Trophoblast cell (in vitro differentiated cells and primary cell): ENCODE measurements at regions not wholly inside any gene's neighbourhood (a gene's known extent, or its start where the extent isn't known, plus 50 kb on each side); places are given as distances from the start of the nearest gene placed in this dataset.

Experiments used
- DNase-seq, 2 donors: peaks; one replicate each; pipeline ENCODE4 v3.0.0-alpha.2; 2016
- H2AFZ ChIP-seq: 2 replicates; pipeline ENCODE4 v1.6.1; 2013; ENCODE audit warnings: low read length, moderate library complexity, mild to moderate bottlenecking; ENCODE audit not compliant: insufficient read depth, poor library complexity
- H2AK5ac ChIP-seq: 2 replicates; pipeline ENCODE4 v1.6.1; 2013; ENCODE audit warnings: mild to moderate bottlenecking, low read length
- H2BK120ac ChIP-seq: 2 replicates; pipeline ENCODE4 v1.6.1; 2013; ENCODE audit warnings: low read length, mild to moderate bottlenecking, moderate library complexity; ENCODE audit not compliant: insufficient read depth, poor library complexity
- H2BK12ac ChIP-seq: 2 replicates; pipeline ENCODE4 v1.6.1; 2013; ENCODE audit warnings: mild to moderate bottlenecking, low read length, moderate library complexity
- H2BK5ac ChIP-seq: 2 replicates; pipeline ENCODE4 v1.6.1; 2013; ENCODE audit warnings: low read length, low read depth, moderate library complexity, mild to moderate bottlenecking; ENCODE audit not compliant: poor library complexity
- H3K14ac ChIP-seq: 2 replicates; pipeline ENCODE4 v1.6.1; 2013; ENCODE audit warnings: mild to moderate bottlenecking, low read length
- H3K18ac ChIP-seq: 2 replicates; pipeline ENCODE4 v1.6.1; 2013; ENCODE audit warnings: mild to moderate bottlenecking, low read length
- H3K23ac ChIP-seq: 2 replicates; pipeline ENCODE4 v1.6.1; 2013; ENCODE audit warnings: low read length
- H3K27ac ChIP-seq: 2 replicates; pipeline ENCODE4 v1.5.1; 2013; ENCODE audit warnings: low read depth, mild to moderate bottlenecking, inconsistent platforms, low read length, moderate library complexity
- H3K27me3 ChIP-seq: 2 replicates; pipeline ENCODE4 v1.6.1; 2013; ENCODE audit warnings: inconsistent platforms, mild to moderate bottlenecking, low read length, moderate library complexity; ENCODE audit not compliant: insufficient read depth
- H3K36me3 ChIP-seq, 2 experiments: 1 replicate in 1 of 2; 2 replicates in 1 of 2; pipeline ENCODE4 v1.6.1; 2013; ENCODE audit warnings: low read length in 2 of 2, mild to moderate bottlenecking in 2 of 2, moderate library complexity in 1 of 2; ENCODE audit not compliant: insufficient read depth in 2 of 2, control insufficient read depth in 1 of 2
- H3K4ac ChIP-seq: 2 replicates; pipeline ENCODE4 v1.6.1; 2013; ENCODE audit warnings: low read depth, mild to moderate bottlenecking, low read length, moderate library complexity
- H3K4me1 ChIP-seq, 2 experiments: 1 replicate in 1 of 2; 2 replicates in 1 of 2; pipeline ENCODE4 v1.6.1; 2013; ENCODE audit warnings: low read length in 2 of 2, mild to moderate bottlenecking in 2 of 2, moderate library complexity in 1 of 2; ENCODE audit not compliant: insufficient read depth in 2 of 2, control insufficient read depth in 1 of 2
- H3K4me2 ChIP-seq: 2 replicates; pipeline ENCODE4 v1.6.1; 2013; ENCODE audit warnings: inconsistent platforms, mild to moderate bottlenecking, low read length, moderate library complexity
- H3K4me3 ChIP-seq: 2 replicates; pipeline ENCODE4 v1.5.1; 2013; ENCODE audit warnings: mild to moderate bottlenecking, low read depth, low read length, inconsistent platforms
- H3K79me1 ChIP-seq: one replicate; pipeline ENCODE4 v1.6.1; 2013; ENCODE audit warnings: low read length
- H3K79me2 ChIP-seq: 2 replicates; pipeline ENCODE4 v1.6.1; 2013; ENCODE audit warnings: low read length, mild to moderate bottlenecking; ENCODE audit not compliant: control insufficient read depth, insufficient read depth, poor library complexity
- H3K9ac ChIP-seq: 2 replicates; pipeline ENCODE4 v1.6.1; 2013; ENCODE audit warnings: mild to moderate bottlenecking, low read length
- H3K9me3 ChIP-seq: 2 replicates; pipeline ENCODE4 v1.6.1; 2013; ENCODE audit warnings: low read depth, mild to moderate bottlenecking, control low read depth, inconsistent platforms, low read length; ENCODE audit not compliant: insufficient read depth
- H4K12ac ChIP-seq: 2 replicates; pipeline ENCODE4 v1.6.1; 2013; ENCODE audit warnings: low read depth, mild to moderate bottlenecking, low read length, moderate library complexity
- H4K8ac ChIP-seq: 2 replicates; pipeline ENCODE4 v1.6.1; 2013; ENCODE audit warnings: low read depth, mild to moderate bottlenecking, low read length, moderate library complexity
- H4K91ac ChIP-seq: one replicate; pipeline ENCODE4 v1.6.1; 2013; ENCODE audit warnings: low read depth, mild to moderate bottlenecking, low read length, moderate library complexity
- WGBS: extraction: QIAGEN DNeasy Blood & Tissue Kit; methylation state at CpG from one replicate; pipeline ENCODE4 v1.1.7; 2013; ENCODE audit warnings: missing lambda C conversion rate; ENCODE audit not compliant: insufficient read length, insufficient coverage; ENCODE audit errors: extremely low coverage; 5-methylcytosine and 5-hydroxymethylcytosine counted together

DNA sequence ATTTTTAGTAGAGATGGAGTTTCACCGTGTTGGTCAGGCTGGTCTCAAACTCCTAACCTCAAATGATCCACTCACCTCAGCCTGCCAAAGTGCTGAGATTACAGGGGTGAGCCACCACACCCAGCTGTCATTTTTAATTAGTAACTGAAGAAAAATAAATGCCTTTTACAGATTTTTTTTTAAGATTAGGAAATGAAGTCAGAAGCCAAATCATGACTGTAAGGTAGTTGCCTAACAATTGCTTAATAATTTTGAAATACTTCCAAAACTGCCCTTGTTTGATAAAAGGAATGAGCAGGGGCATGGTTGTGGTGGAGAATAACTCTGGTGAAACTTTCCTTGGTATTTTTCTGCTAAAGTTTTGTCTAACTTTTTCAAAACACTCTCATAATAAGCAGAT lies 98.9 kb upstream of the SLC5A12 start:
- no peak overlapping the region for H3K14ac ChIP-seq
- H3K4me3 ChIP-seq = no peak overlapping the region
- H2AK5ac ChIP-seq = no peak overlapping the region
- peaks cover 7% of the 10 kb centered on the region for H3K9me3 ChIP-seq
- no peak overlapping the region for H3K18ac ChIP-seq
- no peak overlapping the region for H3K27ac ChIP-seq
- no peak overlapping the region for H4K8ac ChIP-seq
- H3K27me3 ChIP-seq = no peaks in the 10 kb centered on the region
- no peak overlapping the region for H2BK120ac ChIP-seq
- H3K4me1 ChIP-seq = no peaks in the 10 kb centered on the region
- H3K36me3 ChIP-seq = no peaks in the 10 kb centered on the region
- H3K79me2 ChIP-seq = no peaks in the 10 kb centered on the region
- peak; percentile 12 to 82 for DNase-seq
- H2BK5ac ChIP-seq = no peak overlapping the region
- no peak overlapping the region for H3K23ac ChIP-seq
- no peak overlapping the region for H3K4ac ChIP-seq
- no peak overlapping the region for H2AFZ ChIP-seq
- H3K79me1 ChIP-seq = no peaks in the 10 kb centered on the region
- H3K9ac ChIP-seq = no peak overlapping the region
- no peak overlapping the region for H2BK12ac ChIP-seq
- no peak overlapping the region for H4K12ac ChIP-seq
- no CpG with 5 or more reads among the region's 1 CpG for whole genome bisulfite sequencing
- no peak overlapping the region for H3K4me2 ChIP-seq
- no peak overlapping the region for H4K91ac ChIP-seq

DNA sequence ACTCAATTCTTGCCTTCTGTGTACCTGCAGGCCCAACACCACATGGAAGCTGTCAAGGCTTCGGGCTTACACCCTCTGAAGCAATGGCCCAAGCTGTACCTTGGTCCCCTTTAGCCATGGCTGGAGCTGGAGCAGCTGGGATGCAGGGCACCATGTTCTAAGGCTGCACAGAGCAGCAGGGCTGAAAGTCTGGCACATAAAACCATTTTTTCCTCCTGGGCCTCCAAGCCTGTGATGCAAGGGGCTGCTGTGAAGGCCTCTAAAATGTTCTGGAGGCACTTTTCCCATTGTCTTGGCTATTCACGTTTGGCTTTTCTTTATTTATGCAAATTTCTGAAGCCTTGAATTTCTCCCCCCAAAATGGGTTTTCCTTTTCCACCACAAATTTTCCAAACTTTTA lies 102.1 kb upstream of the SLC5A12 start:
- Histone ChIP-seq H3K9ac (no peak overlapping the region), H3K4me3 (no peak overlapping the region), H2BK12ac (no peak overlapping the region), H3K79me1 (peaks cover 3% of the 10 kb centered on the region), H2AK5ac (no peak overlapping the region), H4K91ac (no peak overlapping the region), H2BK120ac (no peak overlapping the region), H3K4me1 (no peaks in the 10 kb centered on the region), H2AFZ (no peak overlapping the region), H3K4me2 (no peak overlapping the region), H3K4ac (no peak overlapping the region), H4K12ac (no peak overlapping the region), H3K9me3 (peaks cover 7% of the 10 kb centered on the region), H2BK5ac (no peak overlapping the region), H3K14ac (no peak overlapping the region), H3K79me2 (no peaks in the 10 kb centered on the region), H4K8ac (no peak overlapping the region), H3K36me3 (no peaks in the 10 kb centered on the region), H3K18ac (no peak overlapping the region), H3K27me3 (no peaks in the 10 kb centered on the region), H3K23ac (no peak overlapping the region), H3K27ac (no peak overlapping the region)
- WGBS = no CpG with 5 or more reads among the region's 2 CpGs
- no peak for DNase-seq

DNA sequence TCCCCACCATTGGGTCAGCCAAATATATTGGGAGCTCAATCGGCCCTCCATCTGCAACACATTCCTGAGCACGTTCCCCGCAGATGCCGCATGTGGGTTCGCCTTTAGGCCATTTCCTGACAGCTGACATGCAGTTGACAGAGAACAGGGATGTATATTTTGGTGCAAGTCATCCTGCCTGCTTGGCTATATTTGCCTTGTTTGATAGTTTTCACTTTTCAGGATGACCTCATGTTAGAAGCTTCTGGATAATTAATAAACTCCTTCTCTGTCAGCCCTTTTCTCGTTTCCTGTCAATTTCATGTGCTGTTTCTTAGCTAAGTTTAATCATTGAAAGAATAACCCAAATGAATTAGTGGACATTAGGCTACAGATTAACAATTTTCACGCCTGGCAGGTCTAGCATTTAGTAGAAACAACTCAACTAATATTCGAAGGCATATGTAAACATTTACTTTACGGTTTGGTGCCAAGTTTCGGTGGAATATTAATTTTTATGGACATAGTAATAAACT lies 105.8 kb upstream of the SLC5A12 start:
- Histone ChIP-seq H2BK5ac (no peak overlapping the region), H3K79me1 (peaks cover 3% of the 10 kb centered on the region), H3K9ac (no peak overlapping the region), H3K23ac (no peak overlapping the region), H4K91ac (no peak overlapping the region), H2BK120ac (no peak overlapping the region), H3K14ac (no peak overlapping the region), H3K79me2 (no peaks in the 10 kb centered on the region), H3K18ac (no peak overlapping the region), H3K4me2 (peak overlapping the region; percentile 31), H3K36me3 (no peaks in the 10 kb centered on the region), H2BK12ac (no peak overlapping the region), H3K4ac (no peak overlapping the region), H2AK5ac (no peak overlapping the region), H3K27me3 (no peaks in the 10 kb centered on the region), H4K8ac (no peak overlapping the region), H4K12ac (no peak overlapping the region), H2AFZ (no peak overlapping the region), H3K4me3 (no peak overlapping the region), H3K4me1 (no peaks in the 10 kb centered on the region), H3K9me3 (peaks cover 7% of the 10 kb centered on the region), H3K27ac (peak overlapping the region; percentile 80)
- no CpG with 5 or more reads among the region's 10 CpGs for WGBS
- DNase-seq = peak; percentile 41 to 72

DNA sequence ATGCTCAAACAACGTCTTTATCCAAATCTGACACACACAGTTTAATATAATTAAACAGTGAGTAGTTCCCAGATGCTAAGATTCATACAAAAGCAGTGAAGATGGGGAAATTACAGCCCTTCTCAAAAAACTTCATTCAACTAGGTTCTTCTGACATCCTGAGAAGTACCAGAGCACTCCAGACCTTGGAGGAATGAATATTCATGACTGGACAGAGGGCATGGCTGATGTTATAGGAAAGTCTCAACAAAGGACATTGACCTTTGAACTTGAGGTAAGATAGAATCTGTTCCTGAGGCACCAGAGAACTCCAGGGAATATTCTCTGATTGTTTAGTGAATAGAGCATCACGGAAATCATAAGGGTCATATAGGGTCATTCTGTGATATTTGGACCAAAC lies 106.4 kb upstream of the SLC5A12 start:
- H4K91ac ChIP-seq = no peak overlapping the region
- H3K4ac ChIP-seq = no peak overlapping the region
- H2BK5ac ChIP-seq = no peak overlapping the region
- no peak overlapping the region for H2BK12ac ChIP-seq
- WGBS = no CpG with 5 or more reads among the region's 2 CpGs
- no peak for DNase-seq
- H3K18ac ChIP-seq = no peak overlapping the region
- peak overlapping the region; percentile 80 for H3K27ac ChIP-seq
- peaks cover 3% of the 10 kb centered on the region for H3K79me1 ChIP-seq
- H4K12ac ChIP-seq = no peak overlapping the region
- H3K27me3 ChIP-seq = no peaks in the 10 kb centered on the region
- H3K36me3 ChIP-seq = no peaks in the 10 kb centered on the region
- no peak overlapping the region for H2AFZ ChIP-seq
- H3K14ac ChIP-seq = no peak overlapping the region
- no peak overlapping the region for H3K4me3 ChIP-seq
- no peak overlapping the region for H4K8ac ChIP-seq
- no peak overlapping the region for H2BK120ac ChIP-seq
- H3K4me1 ChIP-seq = no peaks in the 10 kb centered on the region
- H3K9me3 ChIP-seq = peaks cover 7% of the 10 kb centered on the region
- no peak overlapping the region for H3K9ac ChIP-seq
- H3K23ac ChIP-seq = no peak overlapping the region
- H2AK5ac ChIP-seq = no peak overlapping the region
- no peaks in the 10 kb centered on the region for H3K79me2 ChIP-seq
- H3K4me2 ChIP-seq = no peak overlapping the region
